ENCODE measurements at regions not wholly inside any gene's neighbourhood (a gene's known extent, or its start where the extent isn't known, plus 50 kb on each side); places are given as distances from the start of the nearest gene placed in this dataset.

DNA sequence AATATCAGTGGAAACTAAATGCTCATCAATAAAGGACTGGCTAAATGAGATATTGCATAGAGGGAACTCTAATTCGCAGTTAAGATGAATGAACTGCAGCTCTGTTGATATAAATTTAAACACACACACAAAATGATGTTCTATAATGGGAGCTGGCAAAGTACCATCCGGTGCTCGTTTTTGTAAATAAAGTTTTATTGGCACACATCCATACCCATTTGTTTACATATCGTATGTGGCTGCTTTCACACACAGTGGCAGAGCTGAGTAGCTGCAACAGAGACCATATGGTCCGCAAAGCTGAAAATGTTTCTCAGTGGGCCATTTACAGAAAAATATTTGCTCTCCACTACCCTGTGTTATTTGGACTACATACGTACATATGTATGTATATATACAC is 120.7 kb downstream of the EDN3 start:
- TF ChIP-seq CTCF (IDR thresholded peaks at IDR 0.05), result no peak
- no peak for TF ChIP-seq EP300 (IDR thresholded peaks at IDR 0.05)

All from tibial nerve (tissue), 4 donors.